MM.1S (cell line): ENCODE measurements at regions not wholly inside any gene's neighbourhood (a gene's known extent, or its start where the extent isn't known, plus 50 kb on each side); places are given as distances from the start of the nearest gene placed in this dataset.

Source experiments
- DNase-seq: peaks from one replicate; pipeline ENCODE4 v3.0.0-alpha.2; 2015
- H2AFZ ChIP-seq: fragments of 300-600 bp; sonication (generic); 2 replicates; pipeline ENCODE4 v1.6.0; 2016; ENCODE audit warnings: antibody characterized with exemption, low read length
- H3F3A ChIP-seq: fragments of 300-600 bp; sonication (generic); 2 replicates; pipeline ENCODE4 v1.6.1; 2016; ENCODE audit warnings: mild to moderate bottlenecking, antibody characterized with exemption, low read length, moderate library complexity, mixed read lengths; ENCODE audit not compliant: insufficient read depth
- H3K27ac ChIP-seq: fragments of 300-600 bp; sonication (generic); 2 replicates; pipeline ENCODE4 v1.5.1; 2016; ENCODE audit warnings: mild to moderate bottlenecking, low read length
- H3K27me3 ChIP-seq: fragments of 300-600 bp; sonication (generic); replicated peaks from 2 replicates; pipeline ENCODE4 v1.6.0; 2016; ENCODE audit warnings: low read length; ENCODE audit not compliant: insufficient read depth
- H3K36me3 ChIP-seq: fragments of 300-600 bp; sonication (generic); replicated peaks from 2 replicates; pipeline ENCODE4 v1.6.1; 2016; ENCODE audit warnings: mild to moderate bottlenecking, low read length, mixed read lengths; ENCODE audit not compliant: insufficient read depth
- H3K4me1 ChIP-seq: fragments of 300-600 bp; sonication (generic); 2 replicates; pipeline ENCODE4 v1.6.1; 2016; ENCODE audit warnings: low read length, mixed read lengths
- H3K4me2 ChIP-seq: fragments of 300-600 bp; sonication (generic); 2 replicates; pipeline ENCODE4 v1.6.0; 2016; ENCODE audit warnings: low read depth, low read length
- H3K4me3 ChIP-seq: fragments of 300-600 bp; sonication (generic); 2 replicates; pipeline ENCODE4 v1.5.1; 2016; ENCODE audit warnings: low read length, mixed read lengths
- H3K79me2 ChIP-seq: fragments of 300-600 bp; sonication (generic); 2 replicates; pipeline ENCODE4 v1.6.1; 2016; ENCODE audit warnings: mixed run types, low read length, mixed read lengths
- H3K9ac ChIP-seq: fragments of 300-600 bp; sonication (generic); 2 replicates; pipeline ENCODE4 v1.6.1; 2016; ENCODE audit warnings: low read length, mixed read lengths
- H3K9me2 ChIP-seq: fragments of 300-600 bp; sonication (generic); replicated peaks from 2 replicates; pipeline ENCODE4 v1.6.1; 2016; ENCODE audit warnings: mild to moderate bottlenecking, low read length, mixed read lengths; ENCODE audit not compliant: insufficient read depth
- H3K9me3 ChIP-seq: fragments of 300-600 bp; sonication (generic); replicated peaks from 2 replicates; pipeline ENCODE4 v1.6.1; 2016; ENCODE audit warnings: mild to moderate bottlenecking, low read length, mixed read lengths; ENCODE audit not compliant: insufficient read depth
- H4K20me1 ChIP-seq: fragments of 300-600 bp; sonication (generic); 2 replicates; pipeline ENCODE4 v1.6.1; 2016; ENCODE audit warnings: mild to moderate bottlenecking, low read length, moderate library complexity, mixed read lengths; ENCODE audit not compliant: insufficient read depth
- EZH2 ChIP-seq: fragments of 300-600 bp; sonication (generic); optimal IDR thresholded peaks from 2 replicates; pipeline ENCODE3; 2017; ENCODE audit warnings: low read depth, mild to moderate bottlenecking, antibody characterized with exemption, low read length, mixed read lengths
- EZH2phosphoT487 ChIP-seq: fragments of 300-600 bp; sonication (generic); IDR thresholded peaks from 2 replicates; pipeline ENCODE4 v1.6.1; 2018; ENCODE audit warnings: antibody characterized with exemption, low read length
- TF ChIP-seq, protein P1 (sequence below): fragments of 300-600 bp; sonication (generic); IDR thresholded peaks from 2 replicates; pipeline ENCODE4 v1.5.1; 2016; ENCODE audit warnings: antibody characterized with exemption, low read length, mixed read lengths

DNA sequence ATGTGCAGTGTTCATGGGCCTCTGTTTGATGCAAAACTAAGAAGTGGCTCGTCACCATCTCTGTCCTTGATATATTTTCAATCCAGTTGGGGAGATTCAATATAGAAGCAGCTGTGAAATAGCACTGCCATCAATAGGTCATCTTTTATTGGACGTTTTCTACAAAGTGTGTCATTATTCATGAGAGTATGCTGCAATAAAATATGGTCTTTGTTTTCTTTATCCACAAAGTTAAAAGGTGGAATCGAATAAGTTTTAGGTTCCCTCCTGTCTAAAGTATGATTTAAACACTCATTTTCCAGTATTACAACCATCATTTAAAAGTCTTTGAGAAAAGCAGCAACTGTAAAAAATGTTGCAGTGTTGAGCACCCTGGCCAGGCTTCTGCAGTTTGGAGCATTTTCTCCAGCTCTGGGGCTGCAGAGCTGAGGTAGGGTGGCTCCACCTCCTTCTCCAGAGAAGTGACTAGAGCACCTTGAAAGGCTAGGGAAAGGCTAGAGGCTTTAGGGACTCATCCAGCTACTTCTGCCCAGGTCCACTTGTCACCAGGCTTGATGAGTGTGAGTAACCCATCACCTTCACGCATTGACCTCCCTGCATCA lies 56.5 kb upstream of the DNAH14 start:
- no peaks in the 10 kb centered on the region for H3K27me3 ChIP-seq
- no peak overlapping the region for H3K4me3 ChIP-seq
- H2AFZ ChIP-seq, result no peak overlapping the region
- no peaks in the 10 kb centered on the region for H3K9me2 ChIP-seq
- H3K27ac ChIP-seq, result no peak overlapping the region
- H3K9ac ChIP-seq, result no peak overlapping the region
- no peaks in the 10 kb centered on the region for H3K36me3 ChIP-seq
- DNase-seq, result no peak
- no peaks in the 10 kb centered on the region for H3K9me3 ChIP-seq
- no peak overlapping the region for H3K4me2 ChIP-seq
- no peaks in the 10 kb centered on the region for H3K4me1 ChIP-seq
- TF ChIP-seq EZH2phosphoT487 (no peak), EZH2 (no peak)
- TF ChIP-seq, protein P1, sequence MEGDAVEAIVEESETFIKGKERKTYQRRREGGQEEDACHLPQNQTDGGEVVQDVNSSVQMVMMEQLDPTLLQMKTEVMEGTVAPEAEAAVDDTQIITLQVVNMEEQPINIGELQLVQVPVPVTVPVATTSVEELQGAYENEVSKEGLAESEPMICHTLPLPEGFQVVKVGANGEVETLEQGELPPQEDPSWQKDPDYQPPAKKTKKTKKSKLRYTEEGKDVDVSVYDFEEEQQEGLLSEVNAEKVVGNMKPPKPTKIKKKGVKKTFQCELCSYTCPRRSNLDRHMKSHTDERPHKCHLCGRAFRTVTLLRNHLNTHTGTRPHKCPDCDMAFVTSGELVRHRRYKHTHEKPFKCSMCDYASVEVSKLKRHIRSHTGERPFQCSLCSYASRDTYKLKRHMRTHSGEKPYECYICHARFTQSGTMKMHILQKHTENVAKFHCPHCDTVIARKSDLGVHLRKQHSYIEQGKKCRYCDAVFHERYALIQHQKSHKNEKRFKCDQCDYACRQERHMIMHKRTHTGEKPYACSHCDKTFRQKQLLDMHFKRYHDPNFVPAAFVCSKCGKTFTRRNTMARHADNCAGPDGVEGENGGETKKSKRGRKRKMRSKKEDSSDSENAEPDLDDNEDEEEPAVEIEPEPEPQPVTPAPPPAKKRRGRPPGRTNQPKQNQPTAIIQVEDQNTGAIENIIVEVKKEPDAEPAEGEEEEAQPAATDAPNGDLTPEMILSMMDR, result no peak
- H3F3A ChIP-seq, result no peaks in the 10 kb centered on the region
- no peaks in the 10 kb centered on the region for H3K79me2 ChIP-seq
- H4K20me1 ChIP-seq, result no peaks in the 10 kb centered on the region

DNA sequence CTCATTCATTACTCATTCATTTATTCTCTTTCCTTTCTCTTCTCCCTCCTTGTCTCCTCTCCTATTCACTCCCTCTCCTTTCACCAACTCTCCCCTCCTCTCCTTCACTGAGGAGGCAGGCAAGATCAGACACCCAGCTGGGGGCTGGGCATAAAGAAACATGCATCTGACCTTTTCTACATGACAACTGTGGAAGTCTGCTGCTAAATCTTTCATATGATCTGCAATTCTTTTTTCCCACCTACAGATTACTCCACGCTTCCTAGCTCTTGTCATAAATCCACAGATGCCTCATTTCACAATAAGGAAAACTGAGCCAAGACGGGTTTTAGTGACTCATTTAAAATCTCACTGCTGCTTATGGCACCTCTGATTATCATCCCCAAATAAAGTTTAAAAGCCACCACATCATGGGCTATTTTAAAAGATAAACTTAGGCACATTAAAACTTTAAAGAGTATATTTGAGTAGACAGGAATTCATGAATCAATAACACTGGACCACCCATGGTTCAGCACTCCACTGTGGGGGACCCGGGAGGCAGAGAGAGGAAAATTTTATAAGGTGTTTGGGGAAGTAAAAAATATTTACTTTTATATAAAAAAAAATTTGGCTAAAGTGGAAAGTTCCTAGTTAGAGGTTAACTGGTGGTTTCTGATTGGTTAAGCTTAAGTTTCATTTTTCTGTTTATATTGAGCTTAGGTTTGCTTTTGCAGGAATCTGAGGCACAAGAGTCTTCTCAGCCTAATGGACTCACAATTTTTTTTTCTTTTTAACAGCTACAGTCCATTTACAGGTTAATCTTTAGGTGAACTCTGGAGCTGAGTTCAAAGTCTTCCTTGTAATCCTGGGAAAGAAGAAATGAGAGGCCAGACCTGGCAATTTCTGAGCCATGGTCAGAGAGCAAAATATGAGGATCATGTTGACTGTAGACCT lies 55.8 kb upstream of the DNAH14 start:
- Histone ChIP-seq H3K9ac (no peak overlapping the region), H3K4me1 (no peaks in the 10 kb centered on the region), H3K9me2 (no peaks in the 10 kb centered on the region), H2AFZ (no peak overlapping the region), H4K20me1 (no peaks in the 10 kb centered on the region), H3K36me3 (no peaks in the 10 kb centered on the region), H3K4me3 (no peak overlapping the region), H3K27ac (no peak overlapping the region), H3F3A (no peaks in the 10 kb centered on the region), H3K4me2 (no peak overlapping the region), H3K79me2 (no peaks in the 10 kb centered on the region), H3K9me3 (no peaks in the 10 kb centered on the region), H3K27me3 (no peaks in the 10 kb centered on the region)
- DNase-seq, result no peak
- TF ChIP-seq EZH2phosphoT487 (no peak), EZH2 (no peak)
- TF ChIP-seq, protein P1, result no peak

DNA sequence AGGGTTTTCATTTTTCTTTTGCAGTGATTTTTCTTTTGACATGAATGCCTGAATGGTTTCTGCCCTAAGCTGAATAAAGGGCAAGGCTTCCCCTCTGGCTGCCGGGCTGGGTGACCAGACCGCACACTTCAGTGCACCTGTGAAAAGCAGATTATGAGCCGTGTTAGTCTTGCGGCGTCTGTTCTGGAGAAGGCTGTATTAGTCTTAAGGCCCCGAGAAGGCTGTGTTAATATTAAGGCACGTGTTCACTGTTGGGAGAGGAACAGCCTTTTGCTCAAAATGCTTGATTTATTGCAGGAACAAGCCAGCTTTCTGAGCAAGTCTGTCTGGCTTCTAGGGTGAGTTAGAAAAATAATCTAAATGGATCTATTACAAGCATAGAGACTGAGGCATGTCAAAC lies 54.7 kb upstream of the DNAH14 start:
- Histone ChIP-seq H3K4me2 (no peak overlapping the region), H3K9me2 (no peaks in the 10 kb centered on the region), H3K9ac (no peak overlapping the region), H3K9me3 (no peaks in the 10 kb centered on the region), H3K27ac (no peak overlapping the region), H2AFZ (no peak overlapping the region), H3K27me3 (no peaks in the 10 kb centered on the region), H3K4me1 (no peaks in the 10 kb centered on the region), H3K4me3 (no peak overlapping the region), H3K79me2 (no peaks in the 10 kb centered on the region), H3F3A (no peaks in the 10 kb centered on the region), H4K20me1 (no peaks in the 10 kb centered on the region), H3K36me3 (no peaks in the 10 kb centered on the region)
- no peak for DNase-seq
- TF ChIP-seq, protein P1, result no peak
- TF ChIP-seq EZH2 (no peak), EZH2phosphoT487 (no peak)
